Naive thymus-derived CD8-positive, alpha-beta T cell (primary cell): ENCODE measurements at regions not wholly inside any gene's neighbourhood (a gene's known extent, or its start where the extent isn't known, plus 50 kb on each side); places are given as distances from the start of the nearest gene placed in this dataset.

Source experiments
- ATAC-seq, 2 donors: fragments of 150-1000 bp; cut with Tn5 transposase in 1 of 2; sonication (Bioruptor Pico), chemical (Tn5 transposase) in 1 of 2; 1 replicate in 1 of 2; 2 replicates in 1 of 2; pipeline ENCODE4 v1.10.0; 2021; ENCODE audit warnings: mild to moderate bottlenecking in 2 of 2, moderate library complexity in 2 of 2
- POLR2A ChIA-PET: fragments of 350-600 bp; sonication (Branson Sonifier 250); formaldehyde crosslinking; loops from one replicate; lab custom pipeline; 2021; ENCODE audit warnings: antibody characterized with exemption; lab: Charles Lee
- DNase-seq, 10 donors: peaks; one replicate each; pipeline versions ENCODE4 v3.0.0 to v3.0.0-alpha.2; 2020 to 2022
- H3K27ac Mint-ChIP-seq, 10 donors: one replicate each; pipeline ENCODE4 v1.8.0; 2020 to 2022; ENCODE audit warnings: mild to moderate bottlenecking in 10 of 10, mixed read lengths in 10 of 10, moderate library complexity in 4 of 10, inconsistent platforms in 1 of 10
- H3K27me3 Mint-ChIP-seq, 5 donors: one replicate each; pipeline ENCODE4 v1.8.0; 2021 to 2022; ENCODE audit warnings: mixed read lengths in 5 of 5
- H3K36me3 Mint-ChIP-seq, 3 donors: one replicate each; pipeline ENCODE4 v1.8.0; 2020 to 2022; ENCODE audit warnings: mixed read lengths in 3 of 3, mild to moderate bottlenecking in 2 of 3, inconsistent platforms in 1 of 3
- H3K4me1 Mint-ChIP-seq, 4 donors: one replicate each; pipeline ENCODE4 v1.8.0; 2021 to 2022; ENCODE audit warnings: mixed read lengths in 4 of 4
- H3K4me3 Mint-ChIP-seq, 10 donors: one replicate each; pipeline ENCODE4 v1.8.0; 2020 to 2022; ENCODE audit warnings: mild to moderate bottlenecking in 10 of 10, mixed read lengths in 10 of 10, moderate library complexity in 6 of 10, inconsistent platforms in 1 of 10
- H3K9me3 Mint-ChIP-seq, 9 donors: one replicate each; pipeline ENCODE4 v1.8.0; 2020 to 2022; ENCODE audit warnings: mixed read lengths in 9 of 9, mild to moderate bottlenecking in 3 of 9, inconsistent platforms in 1 of 9, moderate library complexity in 1 of 9

- Mint-ChIP-seq H3K27me3 (peaks cover 0 to 13% (median 3%) of the 10 kb centered on the region in 5 donors), H3K9me3 (no peaks in the 10 kb centered on the region), H3K36me3 (no peaks in the 10 kb centered on the region), H3K4me1 (peaks cover 10 to 36% (median 22%) of the 10 kb centered on the region in 4 donors), H3K27ac (peak overlapping the region in 6 of 10 donors; percentile 22 to 84 (median 60)), H3K4me3 (peak overlapping the region; percentile 77 to 93 (median 87))
- peak in 3 of 10 donors; percentile 6 to 20 (median 10) for DNase-seq
- POLR2A ChIA-PET, result interaction anchor here (0.6 to 0.8 kb wide), 3 partner anchors 355 to 505 kb away, joined by 4 to 8 read pairs (median 4); no protein-coding TSS in a partner anchor
- ATAC-seq, result no peak
Measured at GRCh38 chr14:97218274-97218673, 421.1 kb downstream of the VRK1 start.

DNA sequence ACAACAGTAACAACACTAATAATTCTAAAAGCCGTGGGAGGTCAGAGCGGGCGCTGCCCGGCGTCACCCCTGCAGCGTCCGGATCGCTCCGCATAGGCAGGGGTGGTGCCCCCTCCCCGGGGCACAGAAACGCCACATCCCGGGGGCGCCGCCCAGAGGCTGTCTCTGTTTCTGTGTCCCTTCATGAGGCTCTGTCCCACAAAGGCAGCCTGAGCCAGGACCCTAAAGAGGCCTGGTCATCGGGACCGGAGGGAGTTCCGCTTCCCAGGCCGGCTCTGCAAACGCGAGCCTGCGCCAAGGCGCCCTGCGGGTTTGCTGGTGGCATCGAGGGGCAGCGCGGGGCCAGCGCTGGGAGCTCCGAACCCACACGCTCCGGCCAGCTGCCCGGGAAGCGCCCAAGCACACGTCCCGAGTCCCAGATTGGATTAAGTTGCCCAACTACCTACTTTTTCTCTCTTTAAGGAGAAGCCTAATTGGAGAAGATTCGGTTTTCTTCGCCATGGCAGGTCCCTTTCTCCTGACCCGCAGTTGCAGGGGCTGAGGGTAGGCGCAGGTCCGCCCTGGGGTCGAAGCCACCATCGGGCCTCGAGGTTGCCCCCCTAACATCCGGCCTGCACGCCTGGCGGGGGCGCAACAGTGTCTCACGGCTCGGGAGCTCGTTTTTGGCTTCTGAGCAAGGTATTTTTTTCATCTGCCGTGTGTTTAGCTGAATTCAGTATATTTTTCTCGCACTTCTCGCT lies 421.7 kb downstream of the VRK1 start:
- H3K36me3 Mint-ChIP-seq, result no peaks in the 10 kb centered on the region
- POLR2A ChIA-PET, result interaction anchor here (0.9 kb wide), 2 partner anchors 33 to 484 kb away, joined by 3 read pairs; no protein-coding TSS in a partner anchor
- ATAC-seq, result peak; percentile 72 to 73
- H3K4me1 Mint-ChIP-seq, result peaks cover 10 to 36% (median 22%) of the 10 kb centered on the region in 4 donors
- peak in 9 of 10 donors; percentile 15 to 66 (median 29) for DNase-seq
- peak overlapping the region in 6 of 10 donors; percentile 28 to 80 (median 58) for H3K27ac Mint-ChIP-seq
- peaks cover 3 to 17% (median 5%) of the 10 kb centered on the region in 5 donors for H3K27me3 Mint-ChIP-seq
- no peaks in the 10 kb centered on the region for H3K9me3 Mint-ChIP-seq
- H3K4me3 Mint-ChIP-seq, result peak overlapping the region; percentile 77 to 93 (median 87)

DNA sequence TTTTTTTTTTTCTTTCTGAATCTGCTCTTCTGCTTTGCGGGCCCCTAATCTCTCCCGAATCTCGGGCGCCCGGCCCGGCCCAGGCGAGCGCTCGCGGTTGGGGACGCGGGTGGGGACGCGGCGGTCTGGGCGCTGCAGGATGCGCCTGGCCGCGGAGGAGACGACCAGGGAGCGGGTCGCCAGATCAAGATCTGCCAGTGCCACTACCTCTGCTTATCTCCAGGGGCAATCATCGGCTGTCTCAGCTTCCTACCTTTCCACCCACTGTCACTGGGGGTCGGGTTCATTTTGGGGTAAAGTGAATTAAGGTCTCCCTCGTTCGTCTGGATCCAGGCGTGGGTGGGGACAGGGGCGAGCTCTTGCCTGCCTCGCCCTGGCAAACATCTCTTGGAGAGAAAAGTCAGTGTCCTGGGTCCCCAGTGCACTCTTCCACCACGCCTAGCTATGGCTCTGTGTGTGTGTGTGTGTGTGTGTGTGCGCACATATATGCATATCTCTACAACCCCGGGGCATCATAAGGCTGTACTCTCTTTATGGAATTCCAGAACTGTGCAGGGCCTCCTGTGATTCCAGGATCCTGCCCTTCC lies 422.3 kb downstream of the VRK1 start:
- H3K4me1 Mint-ChIP-seq, result peaks cover 10 to 34% (median 22%) of the 10 kb centered on the region in 4 donors

DNA sequence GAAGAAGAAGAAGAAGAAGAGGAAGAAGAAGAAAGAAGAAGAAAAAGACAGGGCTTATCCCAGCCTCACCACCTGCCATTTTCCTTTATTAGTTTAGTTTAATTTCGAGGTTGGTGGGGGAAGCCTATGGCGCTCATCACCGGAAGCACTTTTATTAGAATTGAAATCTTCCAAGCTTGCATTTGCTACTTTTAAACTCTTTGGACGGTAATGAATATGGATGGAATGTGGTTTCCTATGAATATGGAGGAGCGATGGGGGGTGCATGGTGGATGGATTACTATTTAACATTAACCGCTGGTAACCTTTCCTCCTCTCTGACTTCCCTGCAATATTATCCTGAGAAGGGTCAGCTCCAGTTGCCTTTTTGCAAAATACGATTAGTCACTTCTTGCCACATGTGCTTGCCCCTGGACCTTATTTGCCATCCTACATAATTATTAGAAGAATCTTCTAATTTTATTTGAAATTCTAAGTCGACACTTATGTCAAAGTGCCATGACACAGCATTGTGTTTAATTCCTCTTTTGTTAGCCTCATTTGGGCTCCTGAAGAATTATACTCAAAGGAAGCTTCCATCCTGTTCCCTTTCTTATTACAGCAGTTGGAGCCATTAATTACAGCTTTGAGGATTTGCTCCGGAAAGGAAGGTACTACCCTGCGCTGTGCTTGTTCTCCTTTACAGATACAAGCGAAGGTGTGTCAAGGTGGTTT lies 424.5 kb downstream of the VRK1 start:
- H3K36me3 Mint-ChIP-seq, result no peaks in the 10 kb centered on the region
- H3K27ac Mint-ChIP-seq, result no peak overlapping the region
- H3K9me3 Mint-ChIP-seq, result no peaks in the 10 kb centered on the region
- ATAC-seq (no peak), DNase-seq (no peak)
- H3K4me3 Mint-ChIP-seq, result no peak overlapping the region
- POLR2A ChIA-PET, result no interaction called here
- H3K27me3 Mint-ChIP-seq, result peaks cover 5 to 22% (median 14%) of the 10 kb centered on the region in 5 donors
- H3K4me1 Mint-ChIP-seq, result peaks cover 10 to 26% (median 22%) of the 10 kb centered on the region in 4 donors

More for the DNA sequence above, 422.3 kb downstream of the VRK1 start:
- POLR2A ChIA-PET, result interaction anchor here (0.9 kb wide), 2 partner anchors 32 to 483 kb away, joined by 3 read pairs; no protein-coding TSS in a partner anchor
- Mint-ChIP-seq H3K27ac (peak overlapping the region in 8 of 10 donors; percentile 47 to 94 (median 68)), H3K36me3 (no peaks in the 10 kb centered on the region), H3K27me3 (peaks cover 3 to 22% (median 8%) of the 10 kb centered on the region in 5 donors), H3K4me3 (peak overlapping the region; percentile 77 to 93 (median 87)), H3K9me3 (no peaks in the 10 kb centered on the region)
- ATAC-seq (peak; percentile 61 to 65), DNase-seq (peak in 3 of 10 donors; percentile 6 to 38 (median 10))

DNA sequence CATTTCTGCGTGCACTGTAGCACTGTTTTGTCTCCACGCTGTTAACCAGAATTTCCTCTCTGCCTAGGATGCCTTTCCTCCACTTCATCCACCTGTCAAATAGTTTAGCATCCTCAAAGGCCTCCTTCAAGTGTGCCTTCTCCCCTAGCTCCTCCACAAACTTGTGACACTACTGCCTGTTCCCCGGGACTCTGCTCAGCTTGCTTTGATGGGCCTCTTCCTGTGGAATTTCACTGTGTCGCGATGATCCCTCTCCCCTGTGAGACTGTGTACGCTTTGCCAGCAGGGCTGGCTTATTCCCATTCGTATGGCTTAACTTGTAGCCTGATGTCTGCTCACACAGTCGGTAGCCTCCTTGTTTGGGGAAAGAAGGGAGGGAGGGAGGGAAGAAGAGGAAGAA lies 426.8 kb downstream of the VRK1 start:
- Mint-ChIP-seq H3K9me3 (no peaks in the 10 kb centered on the region), H3K4me1 (peaks cover 8 to 13% (median 10%) of the 10 kb centered on the region in 4 donors), H3K27ac (no peak overlapping the region), H3K36me3 (no peaks in the 10 kb centered on the region), H3K4me3 (no peak overlapping the region), H3K27me3 (peaks cover 9 to 22% (median 16%) of the 10 kb centered on the region in 5 donors)
- DNase-seq, result no peak
- POLR2A ChIA-PET, result no interaction called here
- ATAC-seq, result no peak

DNA sequence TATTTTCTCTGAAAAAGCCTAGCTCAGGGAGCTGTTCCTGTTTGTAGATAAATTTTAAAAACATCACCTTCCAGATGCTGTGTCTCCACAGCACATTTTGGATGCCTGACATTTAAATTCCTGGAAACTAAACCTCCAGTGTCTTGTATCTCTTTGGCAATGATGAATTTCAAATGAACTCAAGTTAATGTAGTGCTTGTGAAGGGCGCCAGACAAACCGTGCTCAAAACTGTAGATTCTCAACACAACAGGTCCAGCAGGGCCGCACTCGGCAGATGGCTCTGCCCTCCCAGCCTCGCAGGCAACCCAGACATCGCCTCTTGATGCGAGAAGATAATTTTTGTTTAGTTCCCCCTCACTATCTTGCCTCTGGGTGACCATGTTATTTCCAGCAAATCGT lies 432.9 kb downstream of the VRK1 start:
- Mint-ChIP-seq H3K36me3 (no peaks in the 10 kb centered on the region), H3K27me3 (peaks cover 0 to 8% (median 7%) of the 10 kb centered on the region in 5 donors), H3K27ac (no peak overlapping the region), H3K4me1 (peaks cover 0 to 1% (median 0%) of the 10 kb centered on the region in 4 donors), H3K4me3 (no peak overlapping the region), H3K9me3 (no peaks in the 10 kb centered on the region)
- DNase-seq (no peak), ATAC-seq (no peak)
- POLR2A ChIA-PET, result no interaction called here

DNA sequence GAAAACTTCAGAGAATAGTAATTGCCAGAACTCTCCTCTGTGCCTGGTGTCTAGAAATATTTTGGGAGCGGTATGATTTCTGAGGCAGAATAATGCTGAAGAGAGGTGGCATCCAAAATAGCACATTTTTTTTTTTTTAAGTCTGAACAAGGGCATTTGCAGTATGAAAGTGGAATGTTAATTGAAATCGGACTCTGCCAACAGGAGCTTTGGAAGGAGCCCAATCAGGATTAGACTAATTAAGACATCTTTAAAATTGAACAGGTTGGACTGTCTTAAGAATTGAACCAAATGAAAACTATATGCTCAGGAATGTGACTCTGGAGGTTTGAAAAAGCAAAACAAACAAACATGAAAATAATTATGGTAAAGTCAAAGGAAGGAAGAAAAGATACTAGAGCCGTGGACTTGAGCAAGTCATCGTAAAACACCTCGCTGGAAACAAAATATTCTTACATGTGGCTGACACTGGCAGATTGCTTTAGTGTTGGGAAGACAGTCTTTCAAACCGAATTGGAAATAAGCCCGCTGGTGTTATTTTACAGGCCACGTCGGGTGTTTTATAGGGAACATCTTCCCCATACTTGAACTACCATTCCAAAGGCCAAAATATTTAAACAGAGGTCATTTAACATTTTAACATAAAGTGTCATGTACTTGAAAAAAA lies 436.3 kb downstream of the VRK1 start:
- Mint-ChIP-seq H3K27ac (no peak overlapping the region), H3K9me3 (no peaks in the 10 kb centered on the region), H3K4me1 (peaks cover 0 to 7% (median 0%) of the 10 kb centered on the region in 4 donors), H3K4me3 (no peak overlapping the region), H3K27me3 (peaks cover 5 to 13% (median 8%) of the 10 kb centered on the region in 5 donors), H3K36me3 (no peaks in the 10 kb centered on the region)
- ATAC-seq (no peak), DNase-seq (no peak)
- POLR2A ChIA-PET, result no interaction called here

DNA sequence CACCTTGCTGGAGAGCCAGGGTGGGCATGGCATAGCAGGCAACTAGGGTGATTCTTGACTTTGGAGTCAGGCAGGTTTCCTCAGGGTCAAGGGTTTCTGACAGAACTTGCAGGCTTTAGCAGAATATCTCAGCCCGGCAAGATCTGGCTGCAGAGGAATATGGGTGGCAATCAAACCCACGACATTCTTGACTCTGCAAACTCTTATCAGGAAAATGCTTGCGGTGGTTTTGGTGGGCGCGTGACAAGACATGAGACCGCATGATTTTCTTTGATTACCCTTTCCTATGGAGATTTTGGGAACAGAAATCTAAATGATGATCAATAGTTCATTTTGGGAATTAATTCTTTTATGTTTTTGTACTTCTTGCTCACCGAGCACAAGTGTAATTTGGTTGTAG lies 449.5 kb downstream of the VRK1 start:
- ATAC-seq, result no peak
- Mint-ChIP-seq H3K9me3 (no peaks in the 10 kb centered on the region), H3K36me3 (no peaks in the 10 kb centered on the region), H3K27me3 (peaks cover 0 to 2% (median 0%) of the 10 kb centered on the region in 5 donors), H3K27ac (no peak overlapping the region), H3K4me3 (no peak overlapping the region), H3K4me1 (peaks cover 9 to 12% (median 10%) of the 10 kb centered on the region in 4 donors)
- DNase-seq, result no peak
- POLR2A ChIA-PET, result no interaction called here

- DNase-seq (no peak), ATAC-seq (no peak)
- peaks cover 0 to 5% (median 0%) of the 10 kb centered on the region in 3 donors for H3K36me3 Mint-ChIP-seq
- peak overlapping the region in 1 of 10 donors; percentile 29 for H3K27ac Mint-ChIP-seq
- peaks cover 13 to 24% (median 20%) of the 10 kb centered on the region in 4 donors for H3K4me1 Mint-ChIP-seq
- H3K9me3 Mint-ChIP-seq, result peaks cover 0 to 15% (median 0%) of the 10 kb centered on the region in 9 donors
- H3K4me3 Mint-ChIP-seq, result no peak overlapping the region
- no peaks in the 10 kb centered on the region for H3K27me3 Mint-ChIP-seq
- POLR2A ChIA-PET, result no interaction called here
Measured at GRCh38 chr14:97248973-97249372, 451.8 kb downstream of the VRK1 start.

DNA sequence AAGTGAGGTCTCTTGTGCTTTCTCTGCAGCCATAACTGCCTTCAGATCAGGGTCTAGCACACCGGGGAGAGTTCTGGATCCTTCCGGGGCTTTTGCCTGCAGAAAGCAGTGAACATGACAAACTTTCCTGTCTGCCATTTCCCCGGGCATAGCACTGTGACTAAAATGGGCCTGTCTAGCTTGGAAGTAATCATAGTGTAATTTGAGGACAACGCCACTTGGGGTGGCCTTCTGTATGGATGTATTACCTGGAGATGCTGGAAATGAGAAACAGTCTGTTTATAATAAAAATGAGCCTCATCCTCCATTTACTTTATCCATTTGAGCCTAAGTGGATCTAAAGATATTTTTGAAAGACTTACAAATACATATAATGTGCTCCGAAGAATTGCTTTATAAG lies 453.7 kb downstream of the VRK1 start:
- POLR2A ChIA-PET, result interaction anchor here (1.2 kb wide), 1 partner anchor 31 kb away, joined by 3 read pairs; no protein-coding TSS in a partner anchor
- ATAC-seq (no peak), DNase-seq (no peak)
- Mint-ChIP-seq H3K27ac (peak overlapping the region in 1 of 10 donors; percentile 13), H3K4me1 (peaks cover 16 to 26% (median 23%) of the 10 kb centered on the region in 4 donors), H3K36me3 (peaks cover 0 to 5% (median 0%) of the 10 kb centered on the region in 3 donors), H3K9me3 (peaks cover 0 to 16% (median 0%) of the 10 kb centered on the region in 9 donors), H3K4me3 (no peak overlapping the region), H3K27me3 (no peaks in the 10 kb centered on the region)

DNA sequence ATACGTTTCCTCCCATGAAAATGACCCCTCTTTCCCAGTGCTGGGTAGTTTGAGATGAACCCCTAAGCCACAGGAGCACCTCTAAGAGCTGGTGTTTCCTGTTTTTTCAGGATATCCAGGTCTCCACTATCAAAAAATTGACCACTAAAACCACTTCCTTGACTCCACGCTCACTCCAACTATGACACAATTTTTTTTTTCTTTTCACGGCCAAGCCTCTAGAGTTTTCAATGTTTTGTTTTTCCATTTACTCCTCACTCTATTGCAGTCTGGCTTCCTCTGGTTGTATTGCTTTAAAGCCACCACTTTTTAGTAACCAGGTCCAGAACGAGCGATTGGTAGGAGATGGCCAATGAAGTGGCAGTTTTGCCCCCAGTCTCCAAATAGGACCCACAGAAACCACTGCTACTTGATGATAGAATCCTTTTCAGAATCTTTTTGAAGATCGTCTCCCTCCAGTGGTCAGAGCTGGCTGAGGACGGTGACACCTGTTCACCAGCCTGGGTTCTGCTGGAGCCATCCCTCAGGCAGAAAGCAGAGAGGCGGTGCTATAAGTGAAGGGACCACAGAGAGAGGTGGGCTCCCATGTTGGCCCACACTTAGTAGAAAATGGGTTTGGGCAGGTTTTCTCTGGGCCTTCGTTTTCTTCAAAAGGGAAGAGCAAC lies 454.4 kb downstream of the VRK1 start:
- Mint-ChIP-seq H3K27ac (peak overlapping the region in 5 of 10 donors; percentile 1 to 47 (median 3)), H3K9me3 (peaks cover 0 to 16% (median 0%) of the 10 kb centered on the region in 9 donors), H3K4me1 (peaks cover 16 to 26% (median 23%) of the 10 kb centered on the region in 4 donors), H3K36me3 (peaks cover 0 to 5% (median 0%) of the 10 kb centered on the region in 3 donors), H3K4me3 (peak overlapping the region in 2 of 10 donors; percentile 1 to 11), H3K27me3 (no peaks in the 10 kb centered on the region)
- POLR2A ChIA-PET, result interaction anchor here (1.2 kb wide), 1 partner anchor 32 kb away, joined by 3 read pairs; no protein-coding TSS in a partner anchor
- no peak for DNase-seq
- no peak for ATAC-seq
